ENCODE measurements at regions not wholly inside any gene's neighbourhood (a gene's known extent, or its start where the extent isn't known, plus 50 kb on each side); places are given as distances from the start of the nearest gene placed in this dataset.

- no peak overlapping the region for H3K4me3 ChIP-seq
- no peak for TF ChIP-seq CTCF (IDR thresholded peaks at IDR 0.05; ENCODE audit: low read depth, low read length)
- no peaks in the 10 kb centered on the region for H3K27me3 ChIP-seq
- H3K9me3 ChIP-seq (ENCODE audit: low read depth): no peaks in the 10 kb centered on the region
- H3K4me1 ChIP-seq (ENCODE audit: low read depth): no peaks in the 10 kb centered on the region
- H3K27ac ChIP-seq: no peak overlapping the region
- no peaks in the 10 kb centered on the region for H3K36me3 ChIP-seq
- DNase-seq (ENCODE audit: low read depth in 1 of 2, low spot score in 1 of 2): no peak
Observed at GRCh38 chr20:55777641-55778040, 227.7 kb downstream of the CBLN4 start.

DNA sequence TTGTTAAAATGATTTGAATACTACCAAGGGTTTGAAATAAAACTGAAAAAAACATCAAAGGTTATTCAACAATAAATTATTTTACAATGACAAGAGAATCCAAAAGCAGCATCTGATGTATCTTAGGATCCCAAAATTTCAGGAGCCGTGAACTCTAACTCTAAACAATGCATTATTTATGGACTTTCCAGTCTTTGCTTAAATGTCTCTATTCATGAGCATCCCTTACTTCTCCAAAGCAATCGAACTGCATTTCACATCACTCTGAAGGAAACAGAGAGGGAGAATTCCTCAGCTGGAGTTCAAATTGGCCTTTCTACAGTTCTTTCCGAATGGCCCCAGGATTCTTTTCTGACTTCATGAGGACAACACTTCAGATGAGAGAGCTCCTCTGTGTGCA, 229.1 kb downstream of the CBLN4 start:
- Histone ChIP-seq H3K36me3 (no peaks in the 10 kb centered on the region), H3K4me1 (ENCODE audit: low read depth) (no peaks in the 10 kb centered on the region), H3K27me3 (no peaks in the 10 kb centered on the region), H3K9me3 (ENCODE audit: low read depth) (no peaks in the 10 kb centered on the region), H3K27ac (no peak overlapping the region), H3K4me3 (no peak overlapping the region)
- no peak for TF ChIP-seq CTCF (IDR thresholded peaks at IDR 0.05; ENCODE audit: low read depth, low read length)
- DNase-seq (ENCODE audit: low read depth in 1 of 2, low spot score in 1 of 2): no peak

DNA sequence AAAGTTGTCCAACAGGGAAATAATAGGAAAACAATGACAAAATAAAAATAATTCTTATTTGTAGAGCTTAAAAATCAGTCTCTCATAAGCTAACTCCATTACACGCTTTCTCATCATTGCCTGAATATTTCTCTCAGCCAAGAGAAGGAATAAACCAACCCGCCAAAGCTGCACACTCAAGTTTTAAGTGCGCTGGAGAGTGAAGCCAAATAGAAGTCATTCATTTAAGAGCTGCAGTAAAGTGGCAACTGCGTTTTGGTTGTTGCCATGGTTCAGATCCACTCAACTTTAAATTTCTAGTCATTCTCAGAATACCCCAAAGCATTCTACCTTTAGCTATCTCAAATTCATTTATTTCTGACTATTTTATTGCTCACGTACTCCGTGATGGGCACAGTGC, 230.7 kb downstream of the CBLN4 start:
- TF ChIP-seq CTCF (IDR thresholded peaks at IDR 0.05; ENCODE audit: low read depth, low read length): no peak
- Histone ChIP-seq H3K36me3 (no peaks in the 10 kb centered on the region), H3K4me3 (no peak overlapping the region), H3K27ac (no peak overlapping the region), H3K27me3 (no peaks in the 10 kb centered on the region), H3K9me3 (ENCODE audit: low read depth) (no peaks in the 10 kb centered on the region), H3K4me1 (ENCODE audit: low read depth) (no peaks in the 10 kb centered on the region)
- no peak for DNase-seq (ENCODE audit: low read depth in 1 of 2, low spot score in 1 of 2)

- Histone ChIP-seq H3K9me3 (ENCODE audit: low read depth) (no peaks in the 10 kb centered on the region), H3K36me3 (no peaks in the 10 kb centered on the region), H3K27ac (no peak overlapping the region), H3K27me3 (no peaks in the 10 kb centered on the region), H3K4me3 (no peak overlapping the region), H3K4me1 (ENCODE audit: low read depth) (no peaks in the 10 kb centered on the region)
- no peak for TF ChIP-seq CTCF (IDR thresholded peaks at IDR 0.05; ENCODE audit: low read depth, low read length)
- DNase-seq (ENCODE audit: low read depth in 1 of 2, low spot score in 1 of 2): no peak
Observed at GRCh38 chr20:55761797-55762196, 243.5 kb downstream of the CBLN4 start.

GRCh38 chr20:55761100-55761499, 244.2 kb downstream of the CBLN4 start:
- Histone ChIP-seq H3K36me3 (no peaks in the 10 kb centered on the region), H3K4me3 (no peak overlapping the region), H3K27me3 (no peaks in the 10 kb centered on the region), H3K4me1 (ENCODE audit: low read depth) (no peaks in the 10 kb centered on the region), H3K27ac (no peak overlapping the region), H3K9me3 (ENCODE audit: low read depth) (no peaks in the 10 kb centered on the region)
- no peak for TF ChIP-seq CTCF (IDR thresholded peaks at IDR 0.05; ENCODE audit: low read depth, low read length)
- no peak for DNase-seq (ENCODE audit: low read depth in 1 of 2, low spot score in 1 of 2)

DNA sequence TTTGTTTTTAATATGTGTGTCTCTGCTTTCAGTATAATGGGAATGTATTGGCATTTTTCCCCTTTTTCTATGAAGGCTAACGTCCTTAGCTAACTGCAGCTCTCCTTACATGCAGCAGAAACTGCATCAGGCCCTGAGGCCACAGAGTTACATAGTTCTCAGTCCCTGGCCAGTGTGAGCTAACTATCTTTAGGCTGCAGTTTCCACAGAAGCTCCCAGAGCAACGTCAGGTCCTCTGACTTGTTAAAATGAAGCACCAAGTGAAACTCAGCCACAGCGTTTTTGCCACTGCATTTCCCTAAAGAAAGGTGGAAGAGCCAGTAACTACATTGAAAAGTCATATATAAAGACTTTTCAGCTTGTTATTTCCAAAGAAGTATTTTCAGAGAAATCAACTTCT, 244.7 kb downstream of the CBLN4 start:
- DNase-seq (ENCODE audit: low read depth in 1 of 2, low spot score in 1 of 2): no peak
- no peaks in the 10 kb centered on the region for H3K4me1 ChIP-seq (ENCODE audit: low read depth)
- H3K4me3 ChIP-seq: no peak overlapping the region
- H3K27me3 ChIP-seq: no peaks in the 10 kb centered on the region
- no peaks in the 10 kb centered on the region for H3K36me3 ChIP-seq
- no peak for TF ChIP-seq CTCF (IDR thresholded peaks at IDR 0.05; ENCODE audit: low read depth, low read length)
- H3K9me3 ChIP-seq (ENCODE audit: low read depth): no peaks in the 10 kb centered on the region
- H3K27ac ChIP-seq: no peak overlapping the region
